ENCODE measurements at regions not wholly inside any gene's neighbourhood (a gene's known extent, or its start where the extent isn't known, plus 50 kb on each side); places are given as distances from the start of the nearest gene placed in this dataset.

- no peak for TF ChIP-seq MAX (IDR thresholded peaks at IDR 0.05)
- no peak for TF ChIP-seq REST (IDR thresholded peaks at IDR 0.05)
- no peak for TF ChIP-seq SP1 (IDR thresholded peaks at IDR 0.05)
- no peak for TF ChIP-seq FOXA1 (IDR thresholded peaks at IDR 0.05)
- no peak for TF ChIP-seq CTCF (IDR thresholded peaks at IDR 0.05; ENCODE audit: low read depth, low read length, missing input control)
Measured at GRCh38 chr3:145118303-145118702, 1042.7 kb downstream of the PLOD2 start (continued).

- no peak for DNase-seq (ENCODE audit: low spot score)
- TF ChIP-seq RXRA (IDR thresholded peaks at IDR 0.05) (no peak), EGR1 (IDR thresholded peaks at IDR 0.05; ENCODE audit: low read depth in 2 of 2) (no peak), NR2F2 (IDR thresholded peaks at IDR 0.05) (no peak)
- no peak overlapping the region for H3K9ac ChIP-seq (ENCODE audit: low read depth in 1 of 2, low read length in 2 of 2)
- no peak overlapping the region for H3K4me3 ChIP-seq (ENCODE audit: low read depth in 1 of 3, low read length in 3 of 3)
- no peaks in the 10 kb centered on the region for H3K4me1 ChIP-seq (ENCODE audit: control insufficient read depth in 4 of 4, insufficient read depth in 4 of 4, low read length in 3 of 4)
- no peaks in the 10 kb centered on the region for H3K9me3 ChIP-seq (ENCODE audit: control insufficient read depth in 4 of 4, low read length in 3 of 4)
- 90% methylated on average over 4 of the region's 4 CpGs for WGBS
- H3K36me3 ChIP-seq (ENCODE audit: control insufficient read depth in 4 of 4, insufficient read depth in 3 of 4, low read depth in 1 of 4, low read length in 3 of 4) = no peaks in the 10 kb centered on the region
- peaks cover 0 to 3% (median 0%) of the 10 kb centered on the region in 4 donors for H3K27me3 ChIP-seq (ENCODE audit: control insufficient read depth in 4 of 4, insufficient read depth in 4 of 4, low read length in 3 of 4)
- no peak overlapping the region for H3K27ac ChIP-seq (ENCODE audit: low read depth in 1 of 2, low read length in 2 of 2)
Measured at GRCh38 chr3:145124900-145125678, 1035.9 kb downstream of the PLOD2 start.

- H3K27ac ChIP-seq (ENCODE audit: low read depth in 1 of 2, low read length in 2 of 2) = no peak overlapping the region
- no peaks in the 10 kb centered on the region for H3K9me3 ChIP-seq (ENCODE audit: control insufficient read depth in 4 of 4, low read length in 3 of 4)
- no peak for DNase-seq (ENCODE audit: low spot score)
- H3K27me3 ChIP-seq (ENCODE audit: control insufficient read depth in 4 of 4, insufficient read depth in 4 of 4, low read length in 3 of 4) = peaks cover 0 to under 1% (median 0%) of the 10 kb centered on the region in 4 donors
- 83% methylated on average over 2 of the region's 2 CpGs for WGBS
- no peak overlapping the region for H3K9ac ChIP-seq (ENCODE audit: low read depth in 1 of 2, low read length in 2 of 2)
- H3K36me3 ChIP-seq (ENCODE audit: control insufficient read depth in 4 of 4, insufficient read depth in 3 of 4, low read depth in 1 of 4, low read length in 3 of 4) = no peaks in the 10 kb centered on the region
- H3K4me3 ChIP-seq (ENCODE audit: low read depth in 1 of 3, low read length in 3 of 3) = no peak overlapping the region
- no peaks in the 10 kb centered on the region for H3K4me1 ChIP-seq (ENCODE audit: control insufficient read depth in 4 of 4, insufficient read depth in 4 of 4, low read length in 3 of 4)
- TF ChIP-seq NR2F2 (IDR thresholded peaks at IDR 0.05) = no peak
- no peak for TF ChIP-seq SP1 (IDR thresholded peaks at IDR 0.05)
- no peak for TF ChIP-seq FOXA1 (IDR thresholded peaks at IDR 0.05)
- TF ChIP-seq JUND (IDR thresholded peaks at IDR 0.05) = no peak
- TF ChIP-seq RAD21 (IDR thresholded peaks at IDR 0.05) = no peak
- TF ChIP-seq FOXA2 (IDR thresholded peaks at IDR 0.05) = no peak
- TF ChIP-seq EGR1 (IDR thresholded peaks at IDR 0.05; ENCODE audit: low read depth in 2 of 2) = no peak
- TF ChIP-seq ATF3 (IDR thresholded peaks at IDR 0.05) = no peak
- no peak for TF ChIP-seq CTCF (IDR thresholded peaks at IDR 0.05; ENCODE audit: low read depth, low read length, missing input control)
- no peak for TF ChIP-seq YY1 (IDR thresholded peaks at IDR 0.05)
- no peak for TF ChIP-seq ZBTB33 (IDR thresholded peaks at IDR 0.05)
- TF ChIP-seq RXRA (IDR thresholded peaks at IDR 0.05) = no peak
- TF ChIP-seq REST (IDR thresholded peaks at IDR 0.05) = no peak
- TF ChIP-seq HNF4G (IDR thresholded peaks at IDR 0.05) = no peak
Measured at GRCh38 chr3:145133281-145133680, 1027.7 kb downstream of the PLOD2 start.
